ENCODE measurements at regions not wholly inside any gene's neighbourhood (a gene's known extent, or its start where the extent isn't known, plus 50 kb on each side); places are given as distances from the start of the nearest gene placed in this dataset.

- TF ChIP-seq POLR2A (IDR thresholded peaks at IDR 0.05) (no peak), CTCF (IDR thresholded peaks at IDR 0.05) (no peak)
Measured at GRCh38 chr11:10390375-10390774, 64.7 kb upstream of the AMPD3 start.
